Type B pancreatic cell (in vitro differentiated cells): ENCODE measurements at regions not wholly inside any gene's neighbourhood (a gene's known extent, or its start where the extent isn't known, plus 50 kb on each side); places are given as distances from the start of the nearest gene placed in this dataset.

Source experiments
- DNase-seq: peaks from one replicate; pipeline ENCODE4 v3.0.0; 2021; ENCODE audit warnings: mixed read lengths; ENCODE audit not compliant: unreplicated experiment; ENCODE audit errors: extremely low spot score
- H3K27ac Mint-ChIP-seq: 2 replicates; pipeline ENCODE4 v1.8.0; 2021; ENCODE audit warnings: mild to moderate bottlenecking, mixed read lengths
- H3K27me3 Mint-ChIP-seq: 2 replicates; pipeline ENCODE4 v1.8.0; 2021; ENCODE audit warnings: mixed read lengths
- H3K36me3 Mint-ChIP-seq: 2 replicates; pipeline ENCODE4 v1.8.0; 2021; ENCODE audit warnings: mixed read lengths
- H3K4me1 Mint-ChIP-seq: one replicate; pipeline ENCODE4 v1.8.0; 2021; ENCODE audit warnings: mixed read lengths; ENCODE audit not compliant: unreplicated experiment
- H3K4me3 Mint-ChIP-seq: 2 replicates; pipeline ENCODE4 v1.8.0; 2021; ENCODE audit warnings: mild to moderate bottlenecking, mixed read lengths
- H3K9me3 Mint-ChIP-seq: 2 replicates; pipeline ENCODE4 v1.8.0; 2021; ENCODE audit warnings: mixed read lengths
- TF ChIP-seq, protein P1 (sequence below): fragments of 200-600 bp; sonication (generic); conservative IDR thresholded peaks from 2 replicates; pipeline ENCODE4 v1.5.0; 2021; ENCODE audit warnings: antibody characterized with exemption, mild to moderate bottlenecking

- Mint-ChIP-seq H3K9me3 (no peaks in the 10 kb centered on the region), H3K27ac (no peak overlapping the region), H3K27me3 (no peaks in the 10 kb centered on the region), H3K4me3 (no peak overlapping the region), H3K36me3 (no peaks in the 10 kb centered on the region), H3K4me1 (no peaks in the 10 kb centered on the region)
- DNase-seq = no peak
- TF ChIP-seq, protein P1, sequence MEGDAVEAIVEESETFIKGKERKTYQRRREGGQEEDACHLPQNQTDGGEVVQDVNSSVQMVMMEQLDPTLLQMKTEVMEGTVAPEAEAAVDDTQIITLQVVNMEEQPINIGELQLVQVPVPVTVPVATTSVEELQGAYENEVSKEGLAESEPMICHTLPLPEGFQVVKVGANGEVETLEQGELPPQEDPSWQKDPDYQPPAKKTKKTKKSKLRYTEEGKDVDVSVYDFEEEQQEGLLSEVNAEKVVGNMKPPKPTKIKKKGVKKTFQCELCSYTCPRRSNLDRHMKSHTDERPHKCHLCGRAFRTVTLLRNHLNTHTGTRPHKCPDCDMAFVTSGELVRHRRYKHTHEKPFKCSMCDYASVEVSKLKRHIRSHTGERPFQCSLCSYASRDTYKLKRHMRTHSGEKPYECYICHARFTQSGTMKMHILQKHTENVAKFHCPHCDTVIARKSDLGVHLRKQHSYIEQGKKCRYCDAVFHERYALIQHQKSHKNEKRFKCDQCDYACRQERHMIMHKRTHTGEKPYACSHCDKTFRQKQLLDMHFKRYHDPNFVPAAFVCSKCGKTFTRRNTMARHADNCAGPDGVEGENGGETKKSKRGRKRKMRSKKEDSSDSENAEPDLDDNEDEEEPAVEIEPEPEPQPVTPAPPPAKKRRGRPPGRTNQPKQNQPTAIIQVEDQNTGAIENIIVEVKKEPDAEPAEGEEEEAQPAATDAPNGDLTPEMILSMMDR = no peak
Observed at GRCh38 chr7:41125343-41125742, 577.5 kb downstream of the INHBA start.

- H3K4me3 Mint-ChIP-seq = no peak overlapping the region
- H3K9me3 Mint-ChIP-seq = no peaks in the 10 kb centered on the region
- TF ChIP-seq, protein P1 = no peak
- H3K4me1 Mint-ChIP-seq = no peaks in the 10 kb centered on the region
- H3K27me3 Mint-ChIP-seq = no peaks in the 10 kb centered on the region
- H3K36me3 Mint-ChIP-seq = no peaks in the 10 kb centered on the region
- H3K27ac Mint-ChIP-seq = no peak overlapping the region
- DNase-seq = no peak
Observed at GRCh38 chr7:41122256-41122987, 580.5 kb downstream of the INHBA start.

DNA sequence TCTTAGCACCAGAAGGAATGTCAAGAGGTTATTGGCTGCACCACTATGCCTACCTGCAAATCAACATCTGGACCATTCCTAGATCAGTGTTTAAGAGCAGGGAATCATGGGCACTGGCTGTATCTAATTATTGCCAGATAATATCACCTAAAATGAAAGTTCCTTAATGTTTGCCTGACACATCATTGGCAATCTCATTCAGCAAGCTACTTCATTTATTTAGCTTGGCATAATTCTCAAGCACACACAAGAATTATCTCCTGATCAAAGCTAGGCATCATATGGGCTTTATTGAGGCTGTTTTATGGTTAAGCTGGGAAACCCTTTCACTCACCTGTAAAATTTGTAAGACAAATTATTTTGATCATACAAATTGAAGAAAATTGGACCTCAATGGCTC is 581.7 kb downstream of the INHBA start:
- peaks cover 5% of the 10 kb centered on the region for H3K9me3 Mint-ChIP-seq
- DNase-seq = no peak
- H3K27ac Mint-ChIP-seq = no peak overlapping the region
- TF ChIP-seq, protein P1 = no peak
- H3K4me1 Mint-ChIP-seq = no peaks in the 10 kb centered on the region
- H3K4me3 Mint-ChIP-seq = no peak overlapping the region
- H3K36me3 Mint-ChIP-seq = no peaks in the 10 kb centered on the region
- H3K27me3 Mint-ChIP-seq = no peaks in the 10 kb centered on the region

- Mint-ChIP-seq H3K4me3 (no peak overlapping the region), H3K9me3 (peaks cover 16% of the 10 kb centered on the region), H3K27me3 (no peaks in the 10 kb centered on the region), H3K27ac (no peak overlapping the region), H3K4me1 (peaks cover 16% of the 10 kb centered on the region), H3K36me3 (no peaks in the 10 kb centered on the region)
- TF ChIP-seq, protein P1 = no peak
- DNase-seq = no peak
Observed at GRCh38 chr7:41118486-41118885, 584.4 kb downstream of the INHBA start.

DNA sequence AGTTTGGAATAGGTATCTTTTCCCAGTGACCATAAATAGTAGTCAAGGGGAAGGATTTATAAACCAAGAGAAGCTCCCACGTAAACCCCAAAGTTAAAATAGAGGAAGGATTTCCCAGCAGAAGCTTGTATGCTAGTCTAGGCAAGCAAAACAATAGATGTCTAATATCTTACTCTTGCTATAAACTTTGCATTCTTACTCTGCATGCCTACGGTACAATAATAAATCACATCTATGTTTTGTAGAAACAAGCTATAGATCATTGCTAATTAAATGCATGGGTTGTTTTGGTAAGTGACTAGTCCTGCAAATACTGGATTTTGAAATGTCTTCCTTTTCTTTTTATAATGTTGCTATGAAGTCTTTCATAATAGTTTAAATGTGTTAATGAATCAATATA is 585.5 kb downstream of the INHBA start:
- peaks cover 16% of the 10 kb centered on the region for H3K9me3 Mint-ChIP-seq
- no peaks in the 10 kb centered on the region for H3K36me3 Mint-ChIP-seq
- peaks cover 16% of the 10 kb centered on the region for H3K4me1 Mint-ChIP-seq
- no peak for DNase-seq
- TF ChIP-seq, protein P1 = no peak
- no peaks in the 10 kb centered on the region for H3K27me3 Mint-ChIP-seq
- H3K4me3 Mint-ChIP-seq = no peak overlapping the region
- H3K27ac Mint-ChIP-seq = no peak overlapping the region
